ENCODE measurements at regions not wholly inside any gene's neighbourhood (a gene's known extent, or its start where the extent isn't known, plus 50 kb on each side); places are given as distances from the start of the nearest gene placed in this dataset.
"Not testable (repeated sequence)": the region's sequence is repeated elsewhere in the genome, so short reads cannot be mapped to it uniquely, and the experiment has no call there.

DNA sequence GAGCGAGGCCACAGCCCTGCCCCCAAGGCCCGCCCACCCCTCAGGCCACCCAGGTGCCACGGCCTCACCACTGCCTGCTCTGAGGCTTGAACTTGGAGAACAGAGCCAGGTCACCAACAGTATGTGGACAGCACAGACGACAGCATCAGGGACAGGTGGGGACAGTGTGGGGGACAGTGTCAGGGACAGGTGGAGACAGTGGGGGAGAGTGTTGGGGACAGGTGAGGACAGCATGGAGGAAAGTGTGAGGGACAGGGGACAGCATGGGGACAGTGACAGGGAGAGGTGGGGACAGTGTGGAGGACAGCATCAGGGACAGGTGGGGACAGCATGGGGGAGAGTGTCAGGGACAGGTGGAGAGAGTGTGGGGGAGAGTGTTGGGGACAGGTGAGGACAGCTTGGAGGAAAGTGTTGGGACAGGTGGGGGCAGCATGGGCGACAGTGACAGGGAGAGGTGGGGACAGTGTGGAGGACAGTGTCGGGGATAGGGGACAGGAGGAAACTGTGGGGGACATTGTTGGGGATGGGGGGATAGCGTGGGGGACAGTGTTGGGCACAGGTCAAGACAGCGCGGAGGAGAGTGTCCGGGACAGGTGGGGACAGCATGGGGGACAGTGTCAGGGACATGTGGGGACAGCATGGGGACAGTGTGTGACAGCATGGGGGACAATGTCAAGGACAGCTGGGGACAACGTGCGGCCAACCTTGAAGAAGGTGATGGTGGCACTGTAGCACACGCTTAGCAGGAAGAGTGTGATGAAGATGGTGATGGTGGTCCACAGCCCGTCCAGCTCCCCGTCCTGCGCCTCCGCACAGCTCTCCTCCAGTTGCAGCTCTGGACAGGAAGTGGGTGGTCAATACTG, 114.9 kb downstream of the TMEM121 start:
- no peak for DNase-seq

- not testable (repeated sequence) for DNase-seq
Measured at GRCh38 chr14:105641951-105642350, 115.6 kb downstream of the TMEM121 start.

DNA sequence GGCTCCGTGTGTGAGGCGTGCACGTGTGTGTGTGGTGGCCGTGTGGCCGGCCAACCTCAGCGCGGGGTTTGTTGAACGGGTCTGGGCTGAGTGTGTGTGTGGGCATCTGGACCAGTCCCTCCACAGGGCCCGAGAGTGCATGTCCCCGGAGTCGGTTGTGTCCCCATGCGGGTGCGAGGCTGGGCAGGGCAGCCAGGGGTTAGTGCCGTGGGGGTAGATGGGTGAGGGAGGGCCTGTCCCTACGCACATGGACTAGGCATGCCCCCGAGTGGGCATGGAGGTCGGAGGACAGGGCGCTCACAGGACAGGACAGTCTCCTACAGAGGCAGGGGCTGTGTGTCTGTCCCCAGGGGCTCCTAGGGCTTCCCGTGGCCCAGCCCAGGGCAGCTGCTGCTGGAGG, 116.1 kb downstream of the TMEM121 start:
- not testable (repeated sequence) for DNase-seq

DNA sequence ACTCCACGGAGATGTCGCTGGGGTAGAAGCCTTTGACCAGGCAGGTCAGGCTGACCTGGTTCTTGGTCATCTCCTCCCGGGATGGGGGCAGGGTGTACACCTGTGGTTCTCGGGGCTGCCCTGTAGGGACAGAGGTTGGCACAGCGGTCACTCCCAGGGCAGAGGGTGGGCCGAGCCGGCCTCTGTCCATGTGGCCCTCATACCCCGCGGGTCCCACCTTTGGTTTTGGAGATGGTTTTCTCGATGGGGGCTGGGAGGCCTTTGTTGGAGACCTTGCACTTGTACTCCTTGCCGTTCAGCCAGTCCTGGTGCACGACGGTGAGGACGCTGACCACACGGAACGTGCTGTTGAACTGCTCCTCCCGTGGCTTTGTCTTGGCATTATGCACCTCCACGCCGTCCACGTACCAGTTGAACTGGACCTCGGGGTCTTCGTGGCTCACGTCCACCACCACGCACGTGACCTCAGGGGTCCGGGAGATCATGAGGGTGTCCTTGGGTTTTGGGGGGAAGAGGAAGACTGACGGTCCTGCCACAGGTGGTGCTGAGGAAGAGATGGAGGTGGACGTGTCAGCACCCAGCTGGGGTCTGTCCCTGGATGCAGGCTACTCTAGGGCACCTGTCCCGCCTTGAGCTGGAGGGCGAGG, 117.1 kb downstream of the TMEM121 start:
- DNase-seq = not testable (repeated sequence)

- not testable (repeated sequence) for DNase-seq
Measured at GRCh38 chr14:105644053-105644435, 117.7 kb downstream of the TMEM121 start.

GRCh38 chr14:105644457-105644856, 118.1 kb downstream of the TMEM121 start:
- DNase-seq = not testable (repeated sequence)

DNA sequence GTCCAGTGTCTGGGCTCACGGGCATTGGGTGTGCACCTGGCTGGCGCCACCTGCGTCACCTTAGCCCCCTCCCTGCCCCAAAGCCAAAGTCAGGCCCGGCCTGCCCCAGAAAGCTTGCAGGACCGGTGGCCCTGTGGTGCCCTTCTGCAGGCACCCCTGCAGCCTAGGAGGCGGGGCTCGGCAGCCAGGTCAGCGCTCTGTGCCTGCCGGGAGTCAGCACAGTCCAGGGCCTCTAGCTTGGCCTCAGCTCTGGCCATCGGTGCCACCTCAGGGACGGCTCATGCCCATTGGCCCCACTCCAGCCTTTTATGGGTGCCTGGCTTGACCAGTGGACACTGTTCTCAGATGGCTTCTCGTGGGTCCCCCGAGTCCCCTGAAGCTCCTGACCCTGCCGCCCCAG, 118.5 kb downstream of the TMEM121 start:
- not testable (repeated sequence) for DNase-seq

DNA sequence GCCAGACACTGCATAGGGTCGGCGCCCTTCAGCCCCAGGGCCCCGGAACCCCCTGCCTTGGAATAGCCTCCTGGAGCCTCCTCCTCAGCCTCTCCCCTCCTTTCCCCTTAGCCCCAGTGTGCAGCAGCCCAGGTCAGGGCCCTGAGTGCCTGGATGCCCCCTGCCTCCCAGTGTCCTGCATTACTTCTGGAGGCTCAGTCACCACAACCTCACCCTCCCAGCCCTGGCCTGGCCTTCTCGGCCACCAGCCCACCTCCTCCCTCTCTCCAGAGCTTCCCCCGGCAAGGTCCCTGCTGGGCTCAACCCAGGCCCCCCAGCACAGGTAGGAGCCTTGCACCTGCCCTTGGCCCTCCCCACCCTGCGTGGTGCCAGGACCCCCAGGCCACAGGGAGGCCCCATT, 119.0 kb downstream of the TMEM121 start:
- DNase-seq = not testable (repeated sequence)

DNA sequence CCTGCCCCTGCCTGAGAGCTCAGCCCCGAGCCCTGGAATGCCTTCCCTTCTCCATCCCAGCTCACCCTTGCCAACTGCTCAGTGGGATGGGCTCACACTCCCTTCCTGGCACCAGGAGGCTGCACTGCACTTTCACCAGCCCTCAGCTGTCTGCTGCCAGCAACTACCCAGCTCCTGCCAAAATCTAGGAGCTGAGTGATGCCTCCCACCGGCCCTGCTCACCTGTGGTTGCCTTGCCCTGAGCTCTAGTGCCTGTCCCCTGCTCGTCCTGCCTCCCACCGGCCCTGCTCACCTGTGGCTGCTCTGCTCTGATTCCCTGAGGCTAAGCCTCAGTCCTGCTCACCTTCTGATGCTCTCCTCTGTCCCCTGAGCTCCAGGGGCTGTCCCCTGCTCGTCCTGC, 119.8 kb downstream of the TMEM121 start:
- DNase-seq = no peak

- DNase-seq = not testable (repeated sequence)
Measured at GRCh38 chr14:105646711-105647281, 120.4 kb downstream of the TMEM121 start.

DNA sequence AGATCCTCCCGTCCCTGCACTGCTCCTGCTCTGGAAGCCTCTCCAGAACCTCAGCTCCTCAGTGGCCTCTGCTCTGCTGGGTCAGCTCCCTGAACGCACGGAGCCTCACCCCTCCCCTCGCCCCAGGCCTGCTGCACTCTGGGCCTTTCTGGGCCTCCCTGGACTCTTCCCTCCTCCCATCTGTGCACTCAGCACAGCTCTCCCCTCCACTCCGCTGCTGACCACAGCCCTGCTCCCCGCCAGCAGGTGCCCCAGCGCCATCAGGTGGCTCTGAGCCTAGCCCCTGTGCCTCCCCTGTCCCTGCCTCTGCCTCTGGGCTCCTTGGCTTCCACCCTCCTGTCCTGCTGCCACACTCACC, 121.0 kb downstream of the TMEM121 start:
- DNase-seq = not testable (repeated sequence)

DNA sequence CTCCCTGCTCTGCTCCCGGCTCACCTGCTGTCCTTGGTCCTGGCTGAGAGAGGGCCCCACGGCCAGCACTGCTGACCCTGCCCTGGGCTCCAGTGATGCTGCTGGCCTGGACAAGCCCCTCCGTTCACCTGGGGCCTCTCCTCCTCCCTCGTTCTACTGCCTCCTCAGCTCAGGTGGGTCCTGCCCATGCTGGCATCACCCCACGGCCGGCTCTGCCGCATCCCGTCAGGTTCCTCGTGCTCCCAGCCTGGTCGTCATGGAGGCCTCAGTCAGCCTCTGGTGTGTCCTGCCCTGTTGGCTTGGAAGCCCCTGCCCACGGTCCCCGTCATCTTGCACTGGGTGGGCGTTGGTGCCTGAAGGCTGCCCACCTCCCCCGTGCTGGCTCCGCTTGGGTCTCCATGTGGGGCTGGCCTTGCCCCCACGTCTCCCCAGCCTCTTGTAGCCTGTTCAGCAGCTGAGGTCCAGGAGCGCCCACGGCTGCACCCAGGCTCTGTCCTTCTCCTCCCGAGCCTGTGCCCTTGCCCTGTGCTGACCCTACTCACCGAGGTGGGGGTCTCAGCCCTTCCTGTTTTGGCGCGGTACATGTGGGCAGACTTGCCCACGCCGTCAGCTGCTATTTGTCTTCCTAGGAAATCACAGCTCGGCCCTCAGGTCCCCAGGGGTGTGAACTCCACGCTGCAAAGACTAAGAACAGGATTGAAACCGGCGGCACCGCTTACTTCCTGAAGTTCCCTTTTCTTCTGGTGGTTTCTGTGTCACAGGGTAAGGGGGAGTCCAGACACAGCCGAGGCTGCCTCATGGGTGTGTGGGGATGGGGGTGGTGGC, 121.6 kb downstream of the TMEM121 start:
- DNase-seq = no peak

- DNase-seq = not testable (repeated sequence)
Measured at GRCh38 chr14:105648609-105649535, 122.5 kb downstream of the TMEM121 start.

- not testable (repeated sequence) for DNase-seq
Measured at GRCh38 chr14:105652317-105652716, 125.9 kb downstream of the TMEM121 start.

DNA sequence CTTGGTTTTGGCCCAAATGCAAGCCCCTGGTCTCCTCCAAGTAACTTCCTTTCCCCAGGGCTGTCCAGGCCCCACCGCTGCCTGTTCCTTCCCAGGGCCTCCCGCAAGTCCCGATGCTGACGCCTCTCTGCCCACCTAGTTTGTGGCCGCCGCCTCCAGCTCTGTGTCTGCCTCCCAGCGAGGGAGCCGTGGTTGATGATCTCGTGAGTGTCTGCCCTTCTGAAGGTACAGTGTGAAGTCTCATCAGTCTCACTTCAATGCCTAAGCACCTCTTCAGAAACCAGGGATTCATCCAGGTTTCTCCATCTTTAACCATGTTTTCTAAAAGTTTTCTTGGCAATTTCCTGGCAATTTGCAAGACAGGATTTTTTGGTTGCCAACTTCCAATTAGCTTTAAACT, 127.5 kb downstream of the TMEM121 start:
- DNase-seq = not testable (repeated sequence)

GRCh38 chr14:105659255-105659654, 132.9 kb downstream of the TMEM121 start:
- DNase-seq = not testable (repeated sequence)

GRCh38 chr14:105659935-105660527, 133.6 kb downstream of the TMEM121 start:
- no peak for DNase-seq

GRCh38 chr14:105660816-105661531, 134.6 kb downstream of the TMEM121 start:
- DNase-seq = no peak

- DNase-seq = not testable (repeated sequence)
Measured at GRCh38 chr14:105662043-105662442, 135.7 kb downstream of the TMEM121 start.

DNA sequence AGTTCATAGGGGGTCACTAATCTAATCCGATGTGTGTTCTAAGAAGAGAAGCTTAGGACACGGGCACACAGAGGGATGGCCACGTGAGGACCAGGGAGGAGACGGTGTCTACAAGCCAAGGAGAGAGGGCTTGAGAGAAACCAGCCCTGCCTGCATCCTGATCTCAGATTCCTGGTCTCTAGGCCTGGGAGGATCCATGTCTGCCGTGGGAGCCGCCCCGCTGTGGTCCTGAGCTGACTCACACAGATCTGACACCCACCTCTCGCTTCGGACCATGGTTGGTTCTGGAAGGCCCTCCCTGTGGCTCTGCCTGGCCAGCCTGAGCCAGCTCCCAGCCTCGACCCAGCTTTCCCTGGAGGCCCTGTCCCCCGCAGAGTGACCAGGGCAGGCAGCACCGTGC, 136.2 kb downstream of the TMEM121 start:
- DNase-seq = not testable (repeated sequence)

DNA sequence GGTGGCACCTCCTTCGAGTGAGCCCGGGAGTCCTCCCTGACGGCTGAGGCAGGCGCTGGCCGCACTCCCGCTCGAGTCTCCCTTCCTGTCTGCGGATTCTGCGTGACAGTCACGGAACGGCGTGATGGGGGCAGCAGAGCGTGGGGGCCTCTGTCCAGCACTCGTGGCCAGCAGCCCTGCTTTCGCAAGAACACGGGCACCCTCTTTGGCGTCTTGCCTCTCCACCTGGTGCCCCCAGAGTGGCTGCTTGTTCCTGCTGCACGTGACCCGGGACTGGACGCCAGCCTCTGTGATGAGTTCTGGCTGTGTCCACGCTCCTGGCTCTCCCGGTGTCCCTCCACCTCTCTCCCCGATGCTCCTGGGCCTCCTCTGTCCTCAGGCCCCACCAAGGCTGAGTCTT, 136.9 kb downstream of the TMEM121 start:
- DNase-seq = not testable (repeated sequence)
